NCI-H460 (cell line): ENCODE measurements at regions not wholly inside any gene's neighbourhood (a gene's known extent, or its start where the extent isn't known, plus 50 kb on each side); places are given as distances from the start of the nearest gene placed in this dataset.

ENCODE experiments used
- DNase-seq: peaks from one replicate; pipeline ENCODE4 v3.0.0-alpha.2; 2016; ENCODE audit warnings: low read depth; ENCODE audit errors: extremely low read depth

- no peak for DNase-seq
Observed at GRCh38 chr4:71268166-71268565, 70.7 kb upstream of the SLC4A4 start.

GRCh38 chr4:71269233-71269632, 69.6 kb upstream of the SLC4A4 start:
- DNase-seq, result no peak

GRCh38 chr4:71270901-71271300, 67.9 kb upstream of the SLC4A4 start:
- no peak for DNase-seq

GRCh38 chr4:71272976-71273375, 65.8 kb upstream of the SLC4A4 start:
- no peak for DNase-seq

GRCh38 chr4:71275004-71275403, 63.8 kb upstream of the SLC4A4 start:
- DNase-seq, result no peak

- no peak for DNase-seq
Observed at GRCh38 chr4:71275570-71275969, 63.2 kb upstream of the SLC4A4 start.

GRCh38 chr4:71277353-71277752, 61.5 kb upstream of the SLC4A4 start:
- no peak for DNase-seq

- no peak for DNase-seq
Observed at GRCh38 chr4:71283642-71284257, 55.1 kb upstream of the SLC4A4 start.

- no peak for DNase-seq
Observed at GRCh38 chr4:71287305-71287704, 51.5 kb upstream of the SLC4A4 start.

GRCh38 chr4:71288875-71289274, 49.9 kb upstream of the SLC4A4 start:
- DNase-seq, result no peak
